Spleen (tissue), 7 donors: ENCODE measurements at regions not wholly inside any gene's neighbourhood (a gene's known extent, or its start where the extent isn't known, plus 50 kb on each side); places are given as distances from the start of the nearest gene placed in this dataset.

Source experiments
- POLR2A ChIP-seq, 3 donors: fragments of 450-650 bp; IDR thresholded peaks; one replicate each; pipeline ENCODE4 v1.5.1; 2017; ENCODE audit warnings: antibody characterized with exemption in 3 of 3, mild to moderate bottlenecking in 1 of 3
- POLR2AphosphoS5 ChIP-seq, 3 donors: sonication (generic); formaldehyde crosslinking; IDR thresholded peaks; one replicate each; pipeline ENCODE4 v1.5.1; 2017; ENCODE audit warnings: antibody characterized with exemption in 3 of 3
- TF ChIP-seq, protein P1 (sequence below), 11 experiments: fragments of 200-600 bp in 7 of 11; fragments of 450-650 bp in 4 of 11; sonication (generic) in 4 of 11; IDR thresholded peaks in 8 of 11; conservative IDR thresholded peaks in 3 of 11; 1 replicate in 7 of 11; 2 replicates in 4 of 11; pipeline versions ENCODE4 v1.4.0 to v1.8.0; 2016 to 2021; ENCODE audit warnings: antibody characterized with exemption in 11 of 11, inconsistent platforms in 4 of 11, mild to moderate bottlenecking in 1 of 11
- donor health status: DM: no; HTN: no; CAD: no; lungs with moderate emphysema.
- donor health status: DM: no; HTN: no; CAD: no.
- donor health status: DM: no; HTN: no; CAD: no.

- TF ChIP-seq POLR2A (IDR thresholded peaks at IDR 0.05) (no peak), POLR2AphosphoS5 (IDR thresholded peaks at IDR 0.05) (no peak)
- TF ChIP-seq, protein P1, sequence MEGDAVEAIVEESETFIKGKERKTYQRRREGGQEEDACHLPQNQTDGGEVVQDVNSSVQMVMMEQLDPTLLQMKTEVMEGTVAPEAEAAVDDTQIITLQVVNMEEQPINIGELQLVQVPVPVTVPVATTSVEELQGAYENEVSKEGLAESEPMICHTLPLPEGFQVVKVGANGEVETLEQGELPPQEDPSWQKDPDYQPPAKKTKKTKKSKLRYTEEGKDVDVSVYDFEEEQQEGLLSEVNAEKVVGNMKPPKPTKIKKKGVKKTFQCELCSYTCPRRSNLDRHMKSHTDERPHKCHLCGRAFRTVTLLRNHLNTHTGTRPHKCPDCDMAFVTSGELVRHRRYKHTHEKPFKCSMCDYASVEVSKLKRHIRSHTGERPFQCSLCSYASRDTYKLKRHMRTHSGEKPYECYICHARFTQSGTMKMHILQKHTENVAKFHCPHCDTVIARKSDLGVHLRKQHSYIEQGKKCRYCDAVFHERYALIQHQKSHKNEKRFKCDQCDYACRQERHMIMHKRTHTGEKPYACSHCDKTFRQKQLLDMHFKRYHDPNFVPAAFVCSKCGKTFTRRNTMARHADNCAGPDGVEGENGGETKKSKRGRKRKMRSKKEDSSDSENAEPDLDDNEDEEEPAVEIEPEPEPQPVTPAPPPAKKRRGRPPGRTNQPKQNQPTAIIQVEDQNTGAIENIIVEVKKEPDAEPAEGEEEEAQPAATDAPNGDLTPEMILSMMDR (IDR thresholded peaks at IDR 0.05 in 8 of 11, conservative IDR thresholded peaks at IDR 0.05 in 3 of 11): no peak
These were observed 212.2 kb downstream of the SUCLA2 start for GRCh38 chr13:47788844-47789243.
